H1 (cell line): ENCODE measurements at regions not wholly inside any gene's neighbourhood (a gene's known extent, or its start where the extent isn't known, plus 50 kb on each side); places are given as distances from the start of the nearest gene placed in this dataset.

Experiments used
- CTCF ChIA-PET: fragments of 300-600 bp; sonication (Branson Sonifier 250); formaldehyde crosslinking; loops from one replicate; lab custom pipeline; 2021; ENCODE audit not compliant: partially characterized antibody; lab: Charles Lee
- POLR2A ChIA-PET: fragments of 300-600 bp; sonication (Branson Sonifier 250); formaldehyde crosslinking; loops from one replicate; lab custom pipeline; 2021; ENCODE audit warnings: inconsistent platforms; ENCODE audit not compliant: partially characterized antibody; lab: Charles Lee
- DNase-seq, 2 experiments: peaks; one replicate each; pipeline versions ENCODE4 v3.0.0 to v3.0.0-alpha.2; 2010 to 2022; ENCODE audit warnings: low spot score in 2 of 2, low read depth in 1 of 2, mixed read lengths in 1 of 2
- FAIRE-seq: peaks from 2 replicates; lab custom pipeline; 2011; peaks lifted over from hg19 to GRCh38; lab: Jason Lieb, UNC
- H2AFZ ChIP-seq: 2 replicates; pipeline ENCODE4 v1.8.1; 2012; ENCODE audit warnings: low read length, inconsistent platforms
- H2AK5ac ChIP-seq: 2 replicates; pipeline ENCODE4 v1.6.1; 2013; ENCODE audit warnings: low read depth, low read length
- H2BK120ac ChIP-seq: replicated peaks from 2 replicates; pipeline ENCODE3; 2013; ENCODE audit warnings: low read depth, low read length, inconsistent platforms
- H2BK12ac ChIP-seq: 2 replicates; pipeline ENCODE4 v1.6.1; 2013; ENCODE audit warnings: low read depth, low read length
- H2BK15ac ChIP-seq: 2 replicates; pipeline ENCODE4 v1.6.1; 2013; ENCODE audit warnings: low read length
- H2BK20ac ChIP-seq: 2 replicates; pipeline ENCODE4 v1.6.1; 2013; ENCODE audit warnings: low read length
- H2BK5ac ChIP-seq: 2 replicates; pipeline ENCODE4 v1.6.1; 2013; ENCODE audit warnings: low read depth, low read length
- H3K14ac ChIP-seq: 2 replicates; pipeline ENCODE4 v1.6.1; 2013; ENCODE audit warnings: inconsistent platforms; ENCODE audit not compliant: insufficient read length
- H3K18ac ChIP-seq: 2 replicates; pipeline ENCODE4 v1.6.1; 2013; ENCODE audit warnings: low read length; ENCODE audit errors: extremely low read depth
- H3K23ac ChIP-seq: 2 replicates; pipeline ENCODE4 v1.6.1; 2013; ENCODE audit warnings: inconsistent platforms; ENCODE audit not compliant: insufficient read length
- H3K23me2 ChIP-seq: 2 replicates; pipeline ENCODE4 v1.6.1; 2013; ENCODE audit warnings: low read depth, low read length
- H3K27ac ChIP-seq: 2 replicates; pipeline ENCODE4 v1.6.1; 2011; ENCODE audit warnings: low read depth, low read length, inconsistent platforms
- H3K27me3 ChIP-seq, 4 experiments: replicated peaks in 1 of 4; 1 replicate in 1 of 4; 2 replicates in 3 of 4; pipeline versions ENCODE4 v1.6.1 to v1.8.1; 2011 to 2013; ENCODE audit warnings: low read length in 3 of 4, mild to moderate bottlenecking in 3 of 4, inconsistent platforms in 2 of 4, mixed read lengths in 2 of 4, moderate library complexity in 1 of 4; ENCODE audit not compliant: control insufficient read depth in 3 of 4, insufficient read depth in 3 of 4; ENCODE audit errors: extremely low read depth in 1 of 4
- H3K36me3 ChIP-seq, 4 experiments: 2 replicates each; pipeline versions ENCODE4 v1.6.1 to v1.8.1; 2011 to 2013; ENCODE audit warnings: mild to moderate bottlenecking in 4 of 4, low read length in 3 of 4, moderate library complexity in 2 of 4, control low read depth in 1 of 4, inconsistent platforms in 1 of 4; ENCODE audit not compliant: insufficient read depth in 4 of 4, control insufficient read depth in 2 of 4
- H3K4ac ChIP-seq: replicated peaks from 2 replicates; pipeline ENCODE3; 2013; ENCODE audit warnings: low read length, low read depth, mixed read lengths, inconsistent platforms; ENCODE audit not compliant: insufficient read length
- H3K4me1 ChIP-seq, 4 experiments: replicated peaks in 1 of 4; 1 replicate in 1 of 4; 2 replicates in 3 of 4; pipeline versions ENCODE4 v1.6.1 to v1.8.1; 2011 to 2013; ENCODE audit warnings: low read length in 3 of 4, inconsistent platforms in 2 of 4, mixed read lengths in 1 of 4; ENCODE audit not compliant: insufficient read depth in 4 of 4, control insufficient read depth in 3 of 4
- H3K4me2 ChIP-seq, 2 experiments: 2 replicates each; pipeline versions ENCODE4 v1.6.1 to v1.8.1; 2011 to 2013; ENCODE audit warnings: low read depth in 2 of 2, low read length in 2 of 2, control low read depth in 1 of 2, inconsistent platforms in 1 of 2, mild to moderate bottlenecking in 1 of 2; ENCODE audit not compliant: insufficient read depth in 1 of 2
- H3K4me3 ChIP-seq, 4 experiments: fragments of 200-600, 300-600 bp in 1 of 4; sonication (generic), shearing (Covaris generic), sonication (Bioruptor Twin) in 1 of 4; 2 replicates each; pipeline versions ENCODE4 v1.5.1 to v1.8.1; 2011 to 2016; ENCODE audit warnings: low read length in 4 of 4, low read depth in 3 of 4, control low read depth in 2 of 4, inconsistent platforms in 2 of 4, mild to moderate bottlenecking in 2 of 4, mixed read lengths in 1 of 4, moderate library complexity in 1 of 4; ENCODE audit not compliant: insufficient read depth in 2 of 4; ENCODE audit errors: extremely low read depth in 1 of 4
- H3K56ac ChIP-seq: replicated peaks from 2 replicates; pipeline ENCODE3; 2013; ENCODE audit warnings: low read depth, mild to moderate bottlenecking, mixed read lengths, low read length, inconsistent platforms; ENCODE audit not compliant: insufficient read length
- H3K79me1 ChIP-seq: 2 replicates; pipeline ENCODE4 v1.6.1; 2013; ENCODE audit warnings: low read depth, low read length, control low read depth
- H3K79me2 ChIP-seq, 2 experiments: 2 replicates each; pipeline versions ENCODE4 v1.6.1 to v1.8.1; 2012 to 2013; ENCODE audit warnings: low read length in 2 of 2, mild to moderate bottlenecking in 2 of 2, inconsistent platforms in 1 of 2; ENCODE audit not compliant: insufficient read depth in 2 of 2, control insufficient read depth in 1 of 2
- H3K9ac ChIP-seq, 4 experiments: replicated peaks in 1 of 4; 1 replicate in 1 of 4; 2 replicates in 3 of 4; pipeline versions ENCODE4 v1.6.1 to v1.8.1; 2011 to 2013; ENCODE audit warnings: low read depth in 3 of 4, low read length in 3 of 4, control low read depth in 2 of 4, mild to moderate bottlenecking in 2 of 4, moderate library complexity in 2 of 4, inconsistent platforms in 1 of 4; ENCODE audit errors: extremely low read depth in 1 of 4
- H3K9me3 ChIP-seq, 2 experiments: 2 replicates each; pipeline versions ENCODE4 v1.6.1 to v1.8.1; 2012 to 2013; ENCODE audit warnings: mild to moderate bottlenecking in 2 of 2, moderate library complexity in 2 of 2, control low read depth in 1 of 2, inconsistent platforms in 1 of 2, low read depth in 1 of 2, low read length in 1 of 2, mixed read lengths in 1 of 2; ENCODE audit not compliant: insufficient read depth in 2 of 2
- H4K20me1 ChIP-seq, 2 experiments: replicated peaks in 1 of 2; 2 replicates each; pipeline versions ENCODE3 to v1.8.1; 2011 to 2013; ENCODE audit warnings: inconsistent platforms in 2 of 2, low read length in 2 of 2, mild to moderate bottlenecking in 1 of 2; ENCODE audit not compliant: insufficient read depth in 2 of 2, control insufficient read depth in 1 of 2
- H4K5ac ChIP-seq: 2 replicates; pipeline ENCODE4 v1.6.1; 2013; ENCODE audit warnings: low read length, low read depth, mixed read lengths, inconsistent platforms; ENCODE audit not compliant: insufficient read length
- H4K8ac ChIP-seq: 2 replicates; pipeline ENCODE4 v1.8.0; 2013; ENCODE audit warnings: mild to moderate bottlenecking, moderate library complexity, low read length, inconsistent platforms; ENCODE audit not compliant: insufficient read depth; ENCODE audit errors: extremely low read depth
- H4K91ac ChIP-seq: replicated peaks from 2 replicates; pipeline ENCODE3; 2013; ENCODE audit warnings: low read length, mixed read lengths, inconsistent platforms; ENCODE audit not compliant: insufficient read length
- GTF2F1 ChIP-seq: IDR thresholded peaks from 2 replicates; pipeline ENCODE4 v1.6.1; 2012; ENCODE audit warnings: low read depth, low read length, improper control_type of control experiment, borderline replicate concordance
- HDAC2 ChIP-seq, 2 experiments: fragments of 300-600 bp in 1 of 2; sonication (generic) in 1 of 2; IDR thresholded peaks; 2 replicates each; pipeline ENCODE4 v1.6.1; 2011 to 2012; ENCODE audit warnings: low read depth in 2 of 2, low read length in 2 of 2, mild to moderate bottlenecking in 2 of 2, moderate library complexity in 2 of 2, borderline replicate concordance in 1 of 2, inconsistent platforms in 1 of 2
- KDM4A ChIP-seq: IDR thresholded peaks from one replicate; pipeline ENCODE4 v1.7.1; 2012; ENCODE audit warnings: low read depth, mild to moderate bottlenecking, moderate library complexity, low read length, inconsistent platforms; ENCODE audit not compliant: severe bottlenecking
- SIX5 ChIP-seq: IDR thresholded peaks from 2 replicates; pipeline ENCODE4 v1.6.1; 2011; ENCODE audit warnings: mild to moderate bottlenecking, low read depth, low read length
- SRF ChIP-seq: IDR thresholded peaks from 2 replicates; pipeline ENCODE4 v1.6.1; 2011; ENCODE audit warnings: mild to moderate bottlenecking, low read depth, low read length, moderate library complexity
- WGBS, 2 experiments: shearing (Covaris generic) in 1 of 2; methylation state at CpG; one replicate each; pipeline versions ENCODE4 v1.1.6 to v1.1.7; 2013 to 2015; ENCODE audit warnings: low lambda C conversion rate in 2 of 2, mixed read lengths in 2 of 2, inconsistent platforms in 1 of 2, low coverage in 1 of 2, missing lambda C conversion rate in 1 of 2; ENCODE audit not compliant: insufficient replicate concordance in 2 of 2, insufficient coverage in 1 of 2, insufficient read length in 1 of 2; ENCODE audit errors: extremely low coverage in 1 of 2, missing lambda C conversion rate in 1 of 2; 5-methylcytosine and 5-hydroxymethylcytosine counted together

GRCh38 chr4:177116161-177116560 lies 193.5 kb upstream of the NEIL3 start:
- no peaks in the 10 kb centered on the region for H3K79me2 ChIP-seq
- POLR2A ChIA-PET, result no interaction called here
- H3K18ac ChIP-seq, result no peak overlapping the region
- no peak overlapping the region for H3K14ac ChIP-seq
- CTCF ChIA-PET, result no interaction called here
- WGBS, 2 experiments, result 88% methylated on average over 3 of the region's 3 CpGs; no CpG with 5 or more reads in 1 of the 2 experiments
- DNase-seq (no peak), FAIRE-seq (no peak)
- no peak overlapping the region for H3K4me2 ChIP-seq
- H3K4me1 ChIP-seq, result peaks cover 0 to 7% (median 0%) of the 10 kb centered on the region in 4 experiments; a peak in 2 of 7 replicates
- no peak overlapping the region for H3K4ac ChIP-seq
- H4K20me1 ChIP-seq, result no peaks in the 10 kb centered on the region
- H2AK5ac ChIP-seq, result no peak overlapping the region
- H2BK12ac ChIP-seq, result no peak overlapping the region
- no peak overlapping the region for H2BK20ac ChIP-seq
- H2AFZ ChIP-seq, result no peak overlapping the region
- H3K79me1 ChIP-seq, result no peaks in the 10 kb centered on the region
- H4K8ac ChIP-seq, result no peak overlapping the region
- H3K56ac ChIP-seq, result no peak overlapping the region
- H2BK15ac ChIP-seq, result no peak overlapping the region
- H3K27me3 ChIP-seq, result no peaks in the 10 kb centered on the region
- H3K36me3 ChIP-seq, result no peaks in the 10 kb centered on the region
- no peak overlapping the region for H3K23ac ChIP-seq
- no peak overlapping the region for H4K5ac ChIP-seq
- no peak overlapping the region for H2BK5ac ChIP-seq
- no peaks in the 10 kb centered on the region for H3K23me2 ChIP-seq
- H3K4me3 ChIP-seq, result no peak overlapping the region
- no peak overlapping the region for H3K27ac ChIP-seq
- no peak for TF ChIP-seq KDM4A
- no peak for TF ChIP-seq SRF
- TF ChIP-seq GTF2F1, result no peak
- TF ChIP-seq SIX5, result no peak
- TF ChIP-seq HDAC2 (IDR thresholded peaks at IDR 0.05; ENCODE audit: borderline replicate concordance in 1 of 2, low read depth in 2 of 2, low read length in 2 of 2), result no peak
- no peak overlapping the region for H3K9ac ChIP-seq
- H3K9me3 ChIP-seq, result no peaks in the 10 kb centered on the region; a peak in 1 of 4 replicates
- no peak overlapping the region for H2BK120ac ChIP-seq
- H4K91ac ChIP-seq, result no peak overlapping the region
